Lower leg skin (tissue), 4 donors: ENCODE measurements at regions not wholly inside any gene's neighbourhood (a gene's known extent, or its start where the extent isn't known, plus 50 kb on each side); places are given as distances from the start of the nearest gene placed in this dataset.

Experiments
- DNase-seq, 2 donors: peaks; one replicate each; pipeline ENCODE4 v3.0.0-alpha.2; 2019; ENCODE audit warnings: low spot score in 2 of 2
- H3K4me3 ChIP-seq: fragments of 200-600 bp; sonication (generic); 2 replicates; pipeline ENCODE4 v1.5.1; 2017; ENCODE audit warnings: mild to moderate bottlenecking, low read depth; ENCODE audit not compliant: poor library complexity, severe bottlenecking
- CTCF ChIP-seq, 3 donors: fragments of 450-650 bp; IDR thresholded peaks; one replicate each; pipeline ENCODE4 v1.5.1; 2016; ENCODE audit warnings: antibody characterized with exemption in 3 of 3, mild to moderate bottlenecking in 3 of 3, moderate library complexity in 2 of 3
- POLR2A ChIP-seq, 2 donors: fragments of 450-650 bp; IDR thresholded peaks; one replicate each; pipeline ENCODE4 v1.6.1; 2016 to 2017; ENCODE audit warnings: antibody characterized with exemption in 2 of 2, mild to moderate bottlenecking in 1 of 2, moderate library complexity in 1 of 2
- WGBS, 2 donors: methylation state at CpG; one replicate each; pipeline ENCODE4 v1.1.5; 2018; 5-methylcytosine and 5-hydroxymethylcytosine counted together
- intact Hi-C: fragments of 100-400 bp; cut with DNase I; formaldehyde crosslinking; loops from one replicate; pipeline ENCODE4 v1.15.0; 2023; ENCODE audit warnings: low total_unique reads

- no peak for DNase-seq
- 85 to 89% methylated on average over 4 of the region's 4 CpGs for WGBS, 2 donors
- intact Hi-C loops: no loop called here
- no peak overlapping the region for H3K4me3 ChIP-seq
- TF ChIP-seq POLR2A (IDR thresholded peaks at IDR 0.05): no peak
- no peak for TF ChIP-seq CTCF (IDR thresholded peaks at IDR 0.05)
Measured at GRCh38 chr13:109694972-109695371, 91.4 kb downstream of the IRS2 start.

GRCh38 chr13:109693213-109693612 is 93.2 kb downstream of the IRS2 start:
- intact Hi-C loops: no loop called here
- WGBS, 2 donors: 87 to 90% methylated on average over 4 of the region's 4 CpGs
- DNase-seq: no peak
- H3K4me3 ChIP-seq: no peak overlapping the region
- no peak for TF ChIP-seq CTCF (IDR thresholded peaks at IDR 0.05)

- intact Hi-C loops: no loop called here
- no peak for TF ChIP-seq POLR2A (IDR thresholded peaks at IDR 0.05)
- no peak for TF ChIP-seq CTCF (IDR thresholded peaks at IDR 0.05)
- H3K4me3 ChIP-seq: no peak overlapping the region
- 52 to 67% methylated on average over 1 of the region's 1 CpG for whole genome bisulfite sequencing, 2 donors
- no peak for DNase-seq
Measured at GRCh38 chr13:109691689-109692088, 94.7 kb downstream of the IRS2 start.

- 88 to 89% methylated on average over 14 of the region's 14 CpGs for WGBS, 2 donors
- no peak for TF ChIP-seq POLR2A (IDR thresholded peaks at IDR 0.05)
- no peak for TF ChIP-seq CTCF (IDR thresholded peaks at IDR 0.05)
- intact Hi-C loops: no loop called here
- H3K4me3 ChIP-seq: no peak overlapping the region
- no peak for DNase-seq
Measured at GRCh38 chr13:109687559-109688448, 98.6 kb downstream of the IRS2 start.

- TF ChIP-seq CTCF (IDR thresholded peaks at IDR 0.05): no peak
- TF ChIP-seq POLR2A (IDR thresholded peaks at IDR 0.05): no peak
- DNase-seq: no peak
- H3K4me3 ChIP-seq: no peak overlapping the region
- WGBS, 2 donors: 46 to 47% methylated on average over 9 of the region's 9 CpGs
- intact Hi-C loops: no loop called here
Measured at GRCh38 chr13:109685203-109685602, 101.2 kb downstream of the IRS2 start.

- no peak for TF ChIP-seq CTCF (IDR thresholded peaks at IDR 0.05)
- TF ChIP-seq POLR2A (IDR thresholded peaks at IDR 0.05): no peak
- H3K4me3 ChIP-seq: no peak overlapping the region
- no peak for DNase-seq
- WGBS, 2 donors: 32 to 38% methylated on average over 9 of the region's 9 CpGs
- intact Hi-C loops: no loop called here
Measured at GRCh38 chr13:109684824-109685202, 101.6 kb downstream of the IRS2 start.
